22Rv1 (cell line): ENCODE measurements at regions not wholly inside any gene's neighbourhood (a gene's known extent, or its start where the extent isn't known, plus 50 kb on each side); places are given as distances from the start of the nearest gene placed in this dataset.

ENCODE experiments used
- ZFX ChIP-seq: fragments of 450-650 bp; IDR thresholded peaks from 2 replicates; pipeline ENCODE4 v1.6.1; 2017; ENCODE audit warnings: antibody characterized with exemption, borderline replicate concordance
- TF ChIP-seq, protein P1 (sequence below): fragments of 450-650 bp; IDR thresholded peaks from 2 replicates; pipeline ENCODE4 v1.5.1; 2017; ENCODE audit warnings: mild to moderate bottlenecking

DNA sequence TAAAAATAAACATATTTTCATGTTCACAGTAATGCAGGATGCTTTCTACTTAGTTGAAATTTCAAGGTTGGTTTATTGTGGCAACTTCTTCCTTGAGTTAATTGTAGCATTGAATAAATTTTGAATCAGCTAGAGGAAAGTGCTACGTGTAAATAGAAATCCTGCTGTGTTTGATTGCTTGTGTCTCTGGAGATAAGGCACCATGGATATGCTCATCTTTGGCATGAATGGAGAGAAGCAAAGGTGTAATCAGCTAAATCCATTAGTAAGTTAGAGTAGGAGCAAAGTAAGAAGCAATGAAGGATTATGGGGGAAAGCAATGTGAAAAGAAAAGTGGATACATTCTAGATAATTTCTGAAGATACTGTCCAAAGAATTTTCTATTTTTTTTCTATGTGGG lies 331.1 kb downstream of the PTPRC start:
- TF ChIP-seq, protein P1, sequence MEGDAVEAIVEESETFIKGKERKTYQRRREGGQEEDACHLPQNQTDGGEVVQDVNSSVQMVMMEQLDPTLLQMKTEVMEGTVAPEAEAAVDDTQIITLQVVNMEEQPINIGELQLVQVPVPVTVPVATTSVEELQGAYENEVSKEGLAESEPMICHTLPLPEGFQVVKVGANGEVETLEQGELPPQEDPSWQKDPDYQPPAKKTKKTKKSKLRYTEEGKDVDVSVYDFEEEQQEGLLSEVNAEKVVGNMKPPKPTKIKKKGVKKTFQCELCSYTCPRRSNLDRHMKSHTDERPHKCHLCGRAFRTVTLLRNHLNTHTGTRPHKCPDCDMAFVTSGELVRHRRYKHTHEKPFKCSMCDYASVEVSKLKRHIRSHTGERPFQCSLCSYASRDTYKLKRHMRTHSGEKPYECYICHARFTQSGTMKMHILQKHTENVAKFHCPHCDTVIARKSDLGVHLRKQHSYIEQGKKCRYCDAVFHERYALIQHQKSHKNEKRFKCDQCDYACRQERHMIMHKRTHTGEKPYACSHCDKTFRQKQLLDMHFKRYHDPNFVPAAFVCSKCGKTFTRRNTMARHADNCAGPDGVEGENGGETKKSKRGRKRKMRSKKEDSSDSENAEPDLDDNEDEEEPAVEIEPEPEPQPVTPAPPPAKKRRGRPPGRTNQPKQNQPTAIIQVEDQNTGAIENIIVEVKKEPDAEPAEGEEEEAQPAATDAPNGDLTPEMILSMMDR, result no peak
- no peak for TF ChIP-seq ZFX
